Nephron progenitor cell (in vitro differentiated cells): ENCODE measurements at regions not wholly inside any gene's neighbourhood (a gene's known extent, or its start where the extent isn't known, plus 50 kb on each side); places are given as distances from the start of the nearest gene placed in this dataset.

Experiments used
- DNase-seq: peaks from one replicate; pipeline ENCODE4 v3.0.0; 2021
- H3K27ac Mint-ChIP-seq: 2 replicates; pipeline ENCODE4 v1.8.0; 2021; ENCODE audit warnings: mild to moderate bottlenecking, moderate library complexity, mixed read lengths
- H3K27me3 Mint-ChIP-seq: 2 replicates; pipeline ENCODE4 v1.8.0; 2021; ENCODE audit warnings: mild to moderate bottlenecking, low read depth, mixed read lengths; ENCODE audit not compliant: poor library complexity
- H3K36me3 Mint-ChIP-seq: 2 replicates; pipeline ENCODE4 v1.8.0; 2021; ENCODE audit warnings: low read depth, mixed read lengths
- H3K4me1 Mint-ChIP-seq: 2 replicates; pipeline ENCODE4 v1.8.0; 2021; ENCODE audit warnings: mixed read lengths
- H3K4me3 Mint-ChIP-seq: 2 replicates; pipeline ENCODE4 v1.8.0; 2021; ENCODE audit warnings: mild to moderate bottlenecking, moderate library complexity, mixed read lengths
- H3K9me3 Mint-ChIP-seq: 2 replicates; pipeline ENCODE4 v1.8.0; 2021; ENCODE audit warnings: mild to moderate bottlenecking, moderate library complexity, mixed read lengths
- CTCF ChIP-seq: fragments of 200-600 bp; sonication (generic); IDR thresholded peaks from 2 replicates; pipeline ENCODE4 v1.5.0; 2021; ENCODE audit warnings: antibody characterized with exemption

DNA sequence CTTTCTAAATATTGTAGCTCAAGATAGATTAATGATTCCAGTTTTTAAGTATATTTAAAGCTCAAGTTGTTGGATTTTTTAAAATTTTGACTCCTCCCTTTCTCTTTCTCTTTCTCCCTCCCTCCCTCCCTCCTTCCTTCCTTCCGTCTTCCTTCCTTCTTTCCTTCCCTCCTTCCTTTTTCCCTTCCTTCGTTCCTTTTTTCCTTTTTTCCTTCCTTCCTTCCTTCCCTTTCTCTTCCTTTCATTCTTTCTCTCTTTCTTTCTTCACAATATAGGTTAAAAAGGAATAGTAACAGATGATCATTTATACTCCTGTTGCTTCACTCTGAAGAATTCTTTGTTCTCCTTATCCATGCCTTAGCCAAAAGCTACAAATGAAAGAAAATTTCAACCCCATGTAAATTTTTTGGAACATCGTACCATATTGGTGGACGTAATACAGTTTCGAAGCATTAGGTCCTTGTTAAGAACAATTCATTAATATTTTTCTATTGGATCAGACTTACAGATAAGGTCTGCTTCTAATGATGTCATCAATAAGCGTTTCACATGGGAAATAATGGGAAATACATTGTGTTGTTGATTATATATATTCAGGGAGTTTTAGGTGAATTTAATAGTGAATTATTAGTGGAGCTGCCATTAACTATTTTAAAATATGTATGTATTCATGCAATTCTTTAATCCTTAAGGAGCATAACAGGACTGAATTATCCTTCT lies 139.6 kb upstream of the SLC35B3 start:
- Mint-ChIP-seq H3K9me3 (no peaks in the 10 kb centered on the region), H3K4me3 (no peak overlapping the region)
- no peak for DNase-seq

DNA sequence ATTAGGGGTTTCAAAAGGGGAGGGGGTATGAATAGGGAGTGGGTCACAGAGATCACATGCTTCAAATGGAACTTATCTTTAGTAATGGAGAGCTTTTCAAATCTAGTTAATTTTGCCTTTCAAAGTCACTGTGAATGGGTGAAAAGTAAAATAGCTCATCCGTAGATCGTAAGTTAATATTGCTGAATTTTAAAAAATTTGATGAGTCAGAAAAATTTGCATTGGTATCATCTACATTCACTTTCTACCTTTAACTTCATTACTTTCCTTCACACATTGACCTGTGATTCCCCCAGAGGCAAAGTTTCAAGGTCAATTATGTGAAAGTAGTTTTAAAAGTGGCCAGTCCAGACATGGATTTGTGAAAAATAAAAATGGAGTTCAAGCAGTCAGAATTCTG lies 139.0 kb upstream of the SLC35B3 start:
- no peak for DNase-seq
- no peaks in the 10 kb centered on the region for H3K9me3 Mint-ChIP-seq
- H3K27me3 Mint-ChIP-seq: no peaks in the 10 kb centered on the region
- no peak overlapping the region for H3K4me3 Mint-ChIP-seq
- no peak overlapping the region for H3K27ac Mint-ChIP-seq
- no peak for TF ChIP-seq CTCF
- no peaks in the 10 kb centered on the region for H3K36me3 Mint-ChIP-seq
- H3K4me1 Mint-ChIP-seq: no peaks in the 10 kb centered on the region

More for the DNA sequence above, 139.6 kb upstream of the SLC35B3 start:
- Mint-ChIP-seq H3K27me3 (no peaks in the 10 kb centered on the region), H3K27ac (no peak overlapping the region), H3K36me3 (no peaks in the 10 kb centered on the region), H3K4me1 (no peaks in the 10 kb centered on the region)
- TF ChIP-seq CTCF: no peak

GRCh38 chr6:8570256-8570920 lies 135.0 kb upstream of the SLC35B3 start:
- Mint-ChIP-seq H3K9me3 (peaks cover 7% of the 10 kb centered on the region), H3K27ac (no peak overlapping the region), H3K27me3 (no peaks in the 10 kb centered on the region), H3K4me3 (no peak overlapping the region), H3K4me1 (no peaks in the 10 kb centered on the region), H3K36me3 (no peaks in the 10 kb centered on the region)
- TF ChIP-seq CTCF: no peak
- DNase-seq: no peak

- H3K36me3 Mint-ChIP-seq: no peaks in the 10 kb centered on the region
- H3K4me1 Mint-ChIP-seq: no peaks in the 10 kb centered on the region
- no peak for DNase-seq
- TF ChIP-seq CTCF: no peak
- H3K9me3 Mint-ChIP-seq: no peaks in the 10 kb centered on the region
- H3K4me3 Mint-ChIP-seq: no peak overlapping the region
- H3K27ac Mint-ChIP-seq: no peak overlapping the region
- H3K27me3 Mint-ChIP-seq: peaks cover 8% of the 10 kb centered on the region
These were observed 126.8 kb upstream of the SLC35B3 start for GRCh38 chr6:8562125-8562524.

- no peak overlapping the region for H3K4me3 Mint-ChIP-seq
- no peak overlapping the region for H3K27ac Mint-ChIP-seq
- no peaks in the 10 kb centered on the region for H3K36me3 Mint-ChIP-seq
- DNase-seq: no peak
- peaks cover 9% of the 10 kb centered on the region for H3K27me3 Mint-ChIP-seq
- no peaks in the 10 kb centered on the region for H3K9me3 Mint-ChIP-seq
- no peak for TF ChIP-seq CTCF
- H3K4me1 Mint-ChIP-seq: no peaks in the 10 kb centered on the region
These were observed 123.6 kb upstream of the SLC35B3 start for GRCh38 chr6:8558953-8559352.
